ENCODE measurements at regions not wholly inside any gene's neighbourhood (a gene's known extent, or its start where the extent isn't known, plus 50 kb on each side); places are given as distances from the start of the nearest gene placed in this dataset.

DNA sequence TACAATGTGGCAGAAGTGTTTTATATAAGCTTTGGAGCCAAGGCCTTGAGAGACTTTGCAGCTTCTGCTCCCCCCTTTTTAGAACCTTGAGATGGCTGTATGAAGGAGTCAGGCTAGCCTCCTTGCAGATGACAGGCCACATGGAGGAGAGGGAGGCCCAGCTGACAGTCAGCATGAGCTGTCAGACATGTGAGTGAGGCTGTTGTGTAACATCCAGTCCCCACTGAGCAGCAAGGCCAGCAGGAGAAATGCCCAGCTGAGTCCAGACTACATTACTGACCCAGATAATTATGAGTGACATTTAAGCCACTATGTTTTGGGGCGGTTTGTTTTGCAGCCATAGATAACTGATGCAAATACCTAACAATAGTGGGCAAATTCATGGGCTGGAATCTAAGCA lies 515.3 kb upstream of the ARX start:
- TF ChIP-seq SREBF2 (CRISPR knock-in tag; IDR thresholded peaks at IDR 0.05) (no peak), SMAD4 (CRISPR knock-in tag; conservative IDR thresholded peaks at IDR 0.05) (no peak), RAD21 (CRISPR knock-in tag; conservative IDR thresholded peaks at IDR 0.05 in 1 of 2, IDR thresholded peaks at IDR 0.05 in 1 of 2) (no peak), C11orf30 (IDR thresholded peaks at IDR 0.05; ENCODE audit: low read depth) (no peak), PHF20 (IDR thresholded peaks at IDR 0.05; ENCODE audit: partially characterized antibody) (no peak), POLR2AphosphoS5 (IDR thresholded peaks at IDR 0.05; ENCODE audit: control insufficient read depth, insufficient read depth, low read depth, low read length) (no peak)
- TF ChIP-seq, protein P1, sequence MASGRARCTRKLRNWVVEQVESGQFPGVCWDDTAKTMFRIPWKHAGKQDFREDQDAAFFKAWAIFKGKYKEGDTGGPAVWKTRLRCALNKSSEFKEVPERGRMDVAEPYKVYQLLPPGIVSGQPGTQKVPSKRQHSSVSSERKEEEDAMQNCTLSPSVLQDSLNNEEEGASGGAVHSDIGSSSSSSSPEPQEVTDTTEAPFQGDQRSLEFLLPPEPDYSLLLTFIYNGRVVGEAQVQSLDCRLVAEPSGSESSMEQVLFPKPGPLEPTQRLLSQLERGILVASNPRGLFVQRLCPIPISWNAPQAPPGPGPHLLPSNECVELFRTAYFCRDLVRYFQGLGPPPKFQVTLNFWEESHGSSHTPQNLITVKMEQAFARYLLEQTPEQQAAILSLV (tag; IDR thresholded peaks at IDR 0.05): no peak
- TF ChIP-seq, protein P2, sequence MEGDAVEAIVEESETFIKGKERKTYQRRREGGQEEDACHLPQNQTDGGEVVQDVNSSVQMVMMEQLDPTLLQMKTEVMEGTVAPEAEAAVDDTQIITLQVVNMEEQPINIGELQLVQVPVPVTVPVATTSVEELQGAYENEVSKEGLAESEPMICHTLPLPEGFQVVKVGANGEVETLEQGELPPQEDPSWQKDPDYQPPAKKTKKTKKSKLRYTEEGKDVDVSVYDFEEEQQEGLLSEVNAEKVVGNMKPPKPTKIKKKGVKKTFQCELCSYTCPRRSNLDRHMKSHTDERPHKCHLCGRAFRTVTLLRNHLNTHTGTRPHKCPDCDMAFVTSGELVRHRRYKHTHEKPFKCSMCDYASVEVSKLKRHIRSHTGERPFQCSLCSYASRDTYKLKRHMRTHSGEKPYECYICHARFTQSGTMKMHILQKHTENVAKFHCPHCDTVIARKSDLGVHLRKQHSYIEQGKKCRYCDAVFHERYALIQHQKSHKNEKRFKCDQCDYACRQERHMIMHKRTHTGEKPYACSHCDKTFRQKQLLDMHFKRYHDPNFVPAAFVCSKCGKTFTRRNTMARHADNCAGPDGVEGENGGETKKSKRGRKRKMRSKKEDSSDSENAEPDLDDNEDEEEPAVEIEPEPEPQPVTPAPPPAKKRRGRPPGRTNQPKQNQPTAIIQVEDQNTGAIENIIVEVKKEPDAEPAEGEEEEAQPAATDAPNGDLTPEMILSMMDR (IDR thresholded peaks at IDR 0.05 in 2 of 3, conservative IDR thresholded peaks at IDR 0.05 in 1 of 3; ENCODE audit: insufficient read depth in 2 of 3, low read depth in 1 of 3, low read length in 3 of 3): no peak
- TF ChIP-seq, protein P3, sequence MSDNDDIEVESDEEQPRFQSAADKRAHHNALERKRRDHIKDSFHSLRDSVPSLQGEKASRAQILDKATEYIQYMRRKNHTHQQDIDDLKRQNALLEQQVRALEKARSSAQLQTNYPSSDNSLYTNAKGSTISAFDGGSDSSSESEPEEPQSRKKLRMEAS (CRISPR knock-in tag; IDR thresholded peaks at IDR 0.05): no peak
- TF ChIP-seq, protein P4, sequence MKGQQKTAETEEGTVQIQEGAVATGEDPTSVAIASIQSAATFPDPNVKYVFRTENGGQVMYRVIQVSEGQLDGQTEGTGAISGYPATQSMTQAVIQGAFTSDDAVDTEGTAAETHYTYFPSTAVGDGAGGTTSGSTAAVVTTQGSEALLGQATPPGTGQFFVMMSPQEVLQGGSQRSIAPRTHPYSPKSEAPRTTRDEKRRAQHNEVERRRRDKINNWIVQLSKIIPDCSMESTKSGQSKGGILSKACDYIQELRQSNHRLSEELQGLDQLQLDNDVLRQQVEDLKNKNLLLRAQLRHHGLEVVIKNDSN (CRISPR knock-in tag; IDR thresholded peaks at IDR 0.05): no peak

Data from K562 (cell line).